B cell (primary cell): ENCODE measurements at regions not wholly inside any gene's neighbourhood (a gene's known extent, or its start where the extent isn't known, plus 50 kb on each side); places are given as distances from the start of the nearest gene placed in this dataset.
A peak's percentile ranks its signal among the peaks of the same experiment; 100 is the strongest.

ENCODE experiments used
- ATAC-seq: fragments of 200-7000 bp; cut with Tn5 transposase; one replicate; pipeline ENCODE4 v1.10.0; 2021; ENCODE audit warnings: low read depth, mild to moderate bottlenecking, moderate number of reproducible peaks, moderate library complexity
- CTCF ChIA-PET: fragments of 350-600 bp; sonication (Branson Sonifier 250); formaldehyde crosslinking; loops from one replicate; lab custom pipeline; 2021; ENCODE audit warnings: antibody characterized with exemption, inconsistent platforms; lab: Charles Lee
- POLR2A ChIA-PET: fragments of 350-600 bp; sonication (Branson Sonifier 250); formaldehyde crosslinking; loops from one replicate; lab custom pipeline; 2021; ENCODE audit warnings: antibody characterized with exemption; lab: Charles Lee
- DNase-seq: peaks from one replicate; pipeline ENCODE4 v3.0.0; 2013
- H2AFZ ChIP-seq: 2 replicates; pipeline ENCODE4 v1.6.1; 2012; ENCODE audit warnings: mild to moderate bottlenecking, low read depth, low read length; ENCODE audit not compliant: insufficient read depth, poor library complexity, severe bottlenecking
- H3K27ac ChIP-seq, 2 donors: 1 replicate in 1 of 2; 2 replicates in 1 of 2; pipeline ENCODE4 v1.5.1; 2012 to 2013; ENCODE audit warnings: low read length in 2 of 2, mild to moderate bottlenecking in 2 of 2, moderate library complexity in 1 of 2
- H3K27me3 ChIP-seq, 4 experiments: fragments of 200-600 bp in 1 of 4; sonication (generic) in 1 of 4; replicated peaks in 1 of 4; 1 replicate in 2 of 4; 2 replicates in 2 of 4; pipeline versions ENCODE4 v1.6.1 to v1.7.0; 2013 to 2016; ENCODE audit warnings: low read length in 3 of 4, mild to moderate bottlenecking in 2 of 4, mixed read lengths in 1 of 4, moderate library complexity in 1 of 4; ENCODE audit not compliant: insufficient read depth in 4 of 4, control insufficient read depth in 3 of 4; ENCODE audit errors: control extremely low read depth in 1 of 4
- H3K36me3 ChIP-seq, 2 experiments: replicated peaks in 1 of 2; 1 replicate in 1 of 2; 2 replicates in 1 of 2; pipeline versions ENCODE4 v1.6.1 to v1.7.1; 2013; ENCODE audit warnings: low read length in 1 of 2; ENCODE audit not compliant: insufficient read depth in 2 of 2, control insufficient read depth in 1 of 2; ENCODE audit errors: control extremely low read depth in 1 of 2, extremely low read depth in 1 of 2
- H3K4me1 ChIP-seq, 2 donors: fragments of 200-600 bp in 1 of 2; sonication (generic) in 1 of 2; 1 replicate in 1 of 2; 2 replicates in 1 of 2; pipeline versions ENCODE4 v1.5.1 to v1.6.1; 2013 to 2017; ENCODE audit warnings: low read length in 2 of 2; ENCODE audit not compliant: control insufficient read depth in 2 of 2, insufficient read depth in 2 of 2
- H3K4me2 ChIP-seq: replicated peaks from 2 replicates; pipeline ENCODE3; 2012; ENCODE audit warnings: mild to moderate bottlenecking, low read depth, low read length; ENCODE audit not compliant: poor library complexity, severe bottlenecking
- H3K4me3 ChIP-seq, 5 experiments: fragments of 200-600 bp in 1 of 5; sonication (generic) in 1 of 5; 1 replicate in 3 of 5; 2 replicates in 2 of 5; pipeline versions ENCODE4 v1.5.1 to v1.7.0; 2011 to 2016; ENCODE audit warnings: low read length in 4 of 5, mild to moderate bottlenecking in 4 of 5, low read depth in 2 of 5, control low read depth in 1 of 5, moderate library complexity in 1 of 5; ENCODE audit not compliant: insufficient read depth in 1 of 5; ENCODE audit errors: control extremely low read depth in 1 of 5, extremely low read depth in 1 of 5
- H3K79me2 ChIP-seq: fragments of 200-600 bp; sonication (generic); one replicate; pipeline ENCODE4 v1.6.0; 2016; ENCODE audit warnings: low read length; ENCODE audit not compliant: control insufficient read depth, insufficient read depth
- H3K9ac ChIP-seq: fragments of 200-600 bp; sonication (generic); 2 replicates; pipeline ENCODE4 v1.6.1; 2017; ENCODE audit warnings: mild to moderate bottlenecking, low read length, moderate library complexity
- H3K9me3 ChIP-seq, 3 donors: one replicate each; pipeline versions ENCODE4 v1.6.1 to v1.7.1; 2013; ENCODE audit warnings: low read length in 2 of 3; ENCODE audit not compliant: control insufficient read depth in 2 of 3, insufficient read depth in 1 of 3; ENCODE audit errors: control extremely low read depth in 1 of 3
- H4K20me1 ChIP-seq: 2 replicates; pipeline ENCODE4 v1.6.0; 2012; ENCODE audit warnings: mild to moderate bottlenecking, low read length; ENCODE audit not compliant: insufficient read depth, control insufficient read depth, poor library complexity, severe bottlenecking
- H3K27ac Mint-ChIP-seq: one replicate; pipeline ENCODE4 v1.8.0; 2021; ENCODE audit warnings: mixed read lengths
- H3K27me3 Mint-ChIP-seq: one replicate; pipeline ENCODE4 v1.8.0; 2021; ENCODE audit warnings: mixed read lengths
- H3K4me1 Mint-ChIP-seq: one replicate; pipeline ENCODE4 v1.8.0; 2021; ENCODE audit warnings: mixed read lengths
- H3K4me3 Mint-ChIP-seq: one replicate; pipeline ENCODE4 v1.8.0; 2021; ENCODE audit warnings: mixed read lengths
- H3K9me3 Mint-ChIP-seq: one replicate; pipeline ENCODE4 v1.8.0; 2022; ENCODE audit warnings: mixed read lengths; ENCODE audit not compliant: insufficient read depth
- EZH2 ChIP-seq: IDR thresholded peaks from 2 replicates; pipeline ENCODE4 v1.6.1; 2012; ENCODE audit warnings: borderline replicate concordance, low read depth, mild to moderate bottlenecking, moderate library complexity, low read length; ENCODE audit not compliant: insufficient read depth, poor library complexity, severe bottlenecking
- WGBS: methylation state at CpG from one replicate; pipeline ENCODE4 v1.1.5; 2013; ENCODE audit warnings: missing lambda C conversion rate; ENCODE audit not compliant: insufficient coverage; 5-methylcytosine and 5-hydroxymethylcytosine counted together
- intact Hi-C: fragments of 100-400 bp; cut with micrococcal nuclease; formaldehyde crosslinking; loops from one replicate; pipeline ENCODE4 v1.10.0; 2022
- TF ChIP-seq, protein P1 (sequence below): fragments of 200-600 bp; IDR thresholded peaks from one replicate; pipeline ENCODE4 v1.8.0; 2022; ENCODE audit warnings: antibody characterized with exemption, mild to moderate bottlenecking

DNA sequence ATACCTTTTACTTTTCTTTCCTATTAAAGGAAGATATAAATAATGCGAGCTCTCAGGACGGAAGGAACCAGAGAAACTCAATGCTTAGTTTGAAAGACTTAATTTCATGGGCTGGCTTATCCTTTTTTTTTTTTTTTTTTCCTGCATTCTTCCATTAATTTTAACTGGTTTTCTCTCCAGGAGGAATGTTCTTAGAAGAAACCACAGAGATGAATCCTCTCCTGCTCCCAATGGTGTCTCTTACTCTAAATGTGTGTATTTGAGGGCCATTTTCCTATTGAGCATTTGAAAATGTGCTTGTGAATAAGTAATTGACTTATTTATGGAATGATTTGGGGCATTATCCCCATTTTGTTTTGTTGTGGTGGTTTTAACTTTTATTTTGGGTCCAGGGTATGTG, 494.9 kb downstream of the FOXO1 start:
- POLR2A ChIA-PET: no interaction called here
- CTCF ChIA-PET: no interaction called here

DNA sequence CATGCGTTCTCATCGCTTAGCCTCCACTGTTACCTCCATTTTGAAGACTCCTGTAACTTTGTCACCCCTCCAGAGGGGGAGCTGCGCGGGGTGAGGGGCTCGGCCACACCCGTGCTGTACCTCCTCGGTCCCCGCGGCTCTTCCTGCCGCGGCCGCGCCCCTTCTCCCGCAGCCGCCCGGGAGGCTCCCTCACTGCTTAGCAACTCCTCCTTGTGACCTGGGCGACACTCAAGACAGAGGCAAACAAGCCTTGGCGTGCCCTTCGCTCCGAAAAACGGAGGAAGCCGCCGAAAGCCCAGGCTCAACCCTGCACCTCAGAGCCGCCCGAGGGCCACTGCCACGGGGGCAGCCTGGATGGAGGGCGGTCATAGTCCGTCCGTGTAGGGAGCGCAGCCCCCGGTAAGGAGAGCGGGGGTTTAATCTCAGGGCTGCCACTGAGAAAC, 494.3 kb downstream of the FOXO1 start:
- no peak for DNase-seq
- intact Hi-C loops: no loop called here
- TF ChIP-seq, protein P1, sequence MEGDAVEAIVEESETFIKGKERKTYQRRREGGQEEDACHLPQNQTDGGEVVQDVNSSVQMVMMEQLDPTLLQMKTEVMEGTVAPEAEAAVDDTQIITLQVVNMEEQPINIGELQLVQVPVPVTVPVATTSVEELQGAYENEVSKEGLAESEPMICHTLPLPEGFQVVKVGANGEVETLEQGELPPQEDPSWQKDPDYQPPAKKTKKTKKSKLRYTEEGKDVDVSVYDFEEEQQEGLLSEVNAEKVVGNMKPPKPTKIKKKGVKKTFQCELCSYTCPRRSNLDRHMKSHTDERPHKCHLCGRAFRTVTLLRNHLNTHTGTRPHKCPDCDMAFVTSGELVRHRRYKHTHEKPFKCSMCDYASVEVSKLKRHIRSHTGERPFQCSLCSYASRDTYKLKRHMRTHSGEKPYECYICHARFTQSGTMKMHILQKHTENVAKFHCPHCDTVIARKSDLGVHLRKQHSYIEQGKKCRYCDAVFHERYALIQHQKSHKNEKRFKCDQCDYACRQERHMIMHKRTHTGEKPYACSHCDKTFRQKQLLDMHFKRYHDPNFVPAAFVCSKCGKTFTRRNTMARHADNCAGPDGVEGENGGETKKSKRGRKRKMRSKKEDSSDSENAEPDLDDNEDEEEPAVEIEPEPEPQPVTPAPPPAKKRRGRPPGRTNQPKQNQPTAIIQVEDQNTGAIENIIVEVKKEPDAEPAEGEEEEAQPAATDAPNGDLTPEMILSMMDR: no peak
- no peak for TF ChIP-seq EZH2
- H3K9ac ChIP-seq: no peak overlapping the region
- no peaks in the 10 kb centered on the region for H4K20me1 ChIP-seq
- no peaks in the 10 kb centered on the region for H3K79me2 ChIP-seq
- H3K27ac ChIP-seq: no peak overlapping the region
- ATAC-seq: no peak
- Mint-ChIP-seq H3K27ac (no peak overlapping the region), H3K9me3 (peaks cover 2% of the 10 kb centered on the region), H3K4me3 (no peak overlapping the region), H3K4me1 (no peaks in the 10 kb centered on the region), H3K27me3 (peaks cover 18% of the 10 kb centered on the region)
- peaks cover 0 to 13% (median 5%) of the 10 kb centered on the region in 4 experiments for H3K27me3 ChIP-seq
- POLR2A ChIA-PET: no interaction called here
- H3K4me1 ChIP-seq: peaks cover 6% of the 10 kb centered on the region in 2 donors
- H3K9me3 ChIP-seq: peaks cover 0 to 8% (median 0%) of the 10 kb centered on the region in 3 donors
- CTCF ChIA-PET: no interaction called here
- WGBS: 35% methylated on average over 32 of the region's 32 CpGs
- no peak overlapping the region for H3K4me3 ChIP-seq
- H2AFZ ChIP-seq: peak overlapping the region; percentile 34
- H3K36me3 ChIP-seq: no peaks in the 10 kb centered on the region
- peak overlapping the region; percentile 41 for H3K4me2 ChIP-seq

More for the DNA sequence above, 494.9 kb downstream of the FOXO1 start:
- Histone ChIP-seq H3K4me2 (no peak overlapping the region), H3K27ac (no peak overlapping the region), H2AFZ (no peak overlapping the region), H4K20me1 (no peaks in the 10 kb centered on the region), H3K4me1 (peaks cover 6% of the 10 kb centered on the region in 2 donors), H3K79me2 (no peaks in the 10 kb centered on the region), H3K27me3 (peaks cover 0 to 13% (median 5%) of the 10 kb centered on the region in 4 experiments), H3K9me3 (peaks cover 0 to 8% (median 0%) of the 10 kb centered on the region in 3 donors), H3K9ac (no peak overlapping the region), H3K36me3 (no peaks in the 10 kb centered on the region), H3K4me3 (no peak overlapping the region)
- DNase-seq (no peak), ATAC-seq (no peak)
- peaks cover 18% of the 10 kb centered on the region for H3K27me3 Mint-ChIP-seq
- TF ChIP-seq, protein P1: no peak
- TF ChIP-seq EZH2: no peak
- no peak overlapping the region for H3K27ac Mint-ChIP-seq
- peaks cover 2% of the 10 kb centered on the region for H3K9me3 Mint-ChIP-seq
- H3K4me3 Mint-ChIP-seq: no peak overlapping the region
- intact Hi-C loops: no loop called here
- WGBS: no CpG with 5 or more reads among the region's 2 CpGs
- no peaks in the 10 kb centered on the region for H3K4me1 Mint-ChIP-seq
